NK-92 treated with Interleukin-12 subunit alpha and Interleukin-12 subunit beta, amount 100 ng/mL, for 24 hours (cell line): ENCODE measurements at regions not wholly inside any gene's neighbourhood (a gene's known extent, or its start where the extent isn't known, plus 50 kb on each side); places are given as distances from the start of the nearest gene placed in this dataset.
"Not testable (repeated sequence)": the region's sequence is repeated elsewhere in the genome, so short reads cannot be mapped to it uniquely, and the experiment has no call there.

Source experiments
- DNase-seq: peaks from one replicate; lab custom pipeline; 2025; lab: John Stamatoyannopoulos, UW

DNA sequence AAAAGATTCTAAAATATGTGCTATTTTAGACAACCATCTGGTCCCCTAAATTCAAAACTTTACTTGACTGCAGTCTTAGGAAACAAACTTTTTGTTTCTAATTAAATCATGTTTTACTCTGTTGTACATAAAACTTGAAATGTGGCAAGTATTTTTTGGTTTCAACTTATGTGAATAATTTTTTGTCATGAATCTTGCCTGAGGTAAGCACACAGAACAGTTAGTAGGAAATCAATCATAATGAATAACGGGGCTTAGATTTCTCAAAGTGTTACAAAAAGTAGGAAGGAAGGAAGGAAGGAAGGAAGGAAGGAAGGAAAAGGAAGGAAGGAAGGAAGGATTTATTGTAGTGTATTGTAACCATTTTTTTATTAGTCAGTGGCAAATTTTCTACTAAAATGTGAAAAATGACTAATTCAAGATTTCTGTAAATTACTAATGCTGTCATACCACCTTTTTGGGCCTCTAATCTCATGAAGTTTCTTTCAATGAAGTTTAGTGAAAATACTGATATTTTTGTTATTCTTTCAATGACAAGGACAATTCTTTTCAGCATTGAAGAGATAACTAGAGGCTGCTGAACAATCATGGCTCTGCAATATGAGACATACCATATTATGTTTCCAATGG is 1689.2 kb downstream of the OTOL1 start:
- no peak for DNase-seq

GRCh38 chr3:163175970-163176369 is 1679.4 kb downstream of the OTOL1 start:
- DNase-seq, result no peak

- not testable (repeated sequence) for DNase-seq
These were observed 1675.9 kb downstream of the OTOL1 start for GRCh38 chr3:163172513-163172912.

DNA sequence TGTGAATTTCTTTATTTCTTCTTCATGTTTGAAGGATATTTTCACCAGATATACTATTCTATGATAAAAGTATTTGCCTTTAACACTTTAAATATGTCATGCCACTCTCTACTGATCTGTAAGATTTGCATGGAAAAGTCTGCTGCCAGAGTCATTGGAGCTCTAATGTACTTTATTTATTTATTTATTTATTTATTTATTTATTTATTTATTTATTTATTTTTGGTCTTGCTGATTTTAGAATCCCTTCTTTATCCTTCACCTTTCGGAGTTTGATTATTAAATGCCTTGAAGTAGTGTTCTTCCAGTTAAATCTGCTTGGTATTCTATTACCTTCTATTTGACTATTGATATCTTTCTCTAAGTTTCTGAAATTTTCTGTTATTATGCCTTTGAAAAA is 1669.6 kb downstream of the OTOL1 start:
- DNase-seq, result no peak

DNA sequence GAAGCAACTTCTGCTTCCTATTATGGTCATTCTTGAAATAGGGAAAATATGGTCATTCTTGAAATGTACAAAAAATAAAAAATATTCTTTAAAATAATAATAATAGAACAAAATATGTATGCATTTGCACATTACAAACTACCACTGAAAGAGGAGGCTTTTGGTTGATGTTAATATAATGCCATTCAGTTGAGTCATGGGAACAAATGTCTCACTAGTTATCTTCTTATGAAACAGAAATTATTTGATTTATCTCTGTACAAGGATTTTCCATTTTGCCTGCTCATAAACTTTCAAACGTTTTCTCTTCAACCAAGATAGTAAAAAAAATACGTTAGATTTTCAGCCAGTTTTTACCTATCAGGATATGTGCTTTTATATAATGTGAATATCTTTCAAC is 1662.7 kb downstream of the OTOL1 start:
- no peak for DNase-seq

DNA sequence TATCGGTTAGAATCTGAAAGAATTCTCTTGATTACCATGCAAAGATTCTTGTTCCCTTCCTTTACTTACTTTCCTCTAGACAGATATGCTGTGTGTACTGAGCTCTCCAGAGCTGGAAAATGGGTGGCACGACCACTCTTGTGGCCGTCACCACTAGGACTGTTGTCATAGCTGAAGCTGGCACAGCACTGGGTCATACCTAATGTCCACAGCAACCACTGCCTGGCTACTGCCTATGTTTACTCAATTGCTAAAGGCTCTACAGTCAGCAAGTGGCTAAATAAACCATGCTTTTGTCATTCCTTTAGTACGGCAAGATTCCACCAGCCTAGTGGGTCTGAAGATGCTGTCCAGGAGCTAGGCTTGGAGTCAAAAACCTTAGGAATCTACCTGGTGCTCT is 1643.0 kb downstream of the OTOL1 start:
- DNase-seq, result no peak

DNA sequence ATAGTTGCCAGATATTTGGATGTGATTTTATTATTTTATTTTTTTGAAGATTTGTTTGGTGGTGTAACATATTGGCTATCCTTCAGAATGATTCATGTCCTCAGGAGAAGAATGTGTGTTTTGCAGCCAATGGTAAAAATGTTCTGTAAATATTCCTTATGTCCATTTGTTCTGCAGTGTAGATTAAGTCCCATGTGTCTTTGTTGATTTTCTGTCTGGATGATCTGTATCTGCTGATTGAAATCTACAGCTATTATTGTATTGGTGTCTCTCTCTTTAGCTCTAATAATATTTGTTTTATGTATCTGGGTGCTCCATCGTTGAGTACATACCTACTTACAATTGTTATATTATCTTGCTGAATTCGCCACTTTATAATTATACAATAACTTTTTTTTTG is 1641.7 kb downstream of the OTOL1 start:
- DNase-seq, result no peak

GRCh38 chr3:163132111-163132510 is 1635.5 kb downstream of the OTOL1 start:
- DNase-seq, result no peak

DNA sequence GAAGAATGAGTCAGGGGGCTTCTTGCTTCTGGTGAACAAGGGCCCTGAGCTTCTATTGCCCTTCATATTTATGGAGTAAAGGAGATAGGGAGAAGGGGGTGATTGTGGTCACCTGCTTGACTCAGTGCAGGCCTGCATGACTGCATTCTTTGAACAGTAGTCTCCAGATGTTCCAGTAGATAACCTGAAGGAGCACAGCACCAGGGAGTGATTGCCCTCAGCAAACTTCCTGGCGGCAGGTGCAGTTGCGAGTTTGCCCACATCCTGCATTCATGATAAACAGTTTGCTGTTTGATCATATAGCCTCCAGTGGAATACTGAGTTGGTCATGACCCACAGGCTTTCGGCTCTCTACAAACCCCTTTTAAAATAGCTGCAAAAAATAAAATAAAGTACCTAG is 1632.7 kb downstream of the OTOL1 start:
- no peak for DNase-seq

DNA sequence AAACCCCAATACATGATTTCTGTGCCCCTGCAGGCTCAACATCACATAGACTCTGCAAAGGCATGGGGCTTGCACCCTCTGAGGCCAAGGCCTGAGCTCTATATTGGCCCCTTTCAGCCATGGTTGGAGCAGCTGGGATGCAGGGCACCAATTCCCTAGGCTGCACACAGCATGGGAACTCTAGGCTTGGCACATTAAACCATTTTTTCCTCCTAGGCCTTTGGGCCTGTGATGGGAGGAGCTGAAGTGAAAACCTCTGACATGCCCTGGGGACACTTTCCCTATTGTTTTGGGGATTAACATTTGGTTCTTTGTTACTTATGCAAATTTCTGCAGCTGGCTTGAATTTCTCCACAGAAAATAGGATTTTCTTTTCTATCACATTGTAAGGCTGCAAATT is 1629.5 kb downstream of the OTOL1 start:
- no peak for DNase-seq
